ENCODE measurements at regions not wholly inside any gene's neighbourhood (a gene's known extent, or its start where the extent isn't known, plus 50 kb on each side); places are given as distances from the start of the nearest gene placed in this dataset.
"Not testable (repeated sequence)": the region's sequence is repeated elsewhere in the genome, so short reads cannot be mapped to it uniquely, and the experiment has no call there.

GRCh38 chr4:141458501-141458900 lies 177.9 kb upstream of the IL15 start:
- peak; percentile 28 for DNase-seq (ENCODE audit: low spot score)

- no peak for DNase-seq (ENCODE audit: low spot score)
These were observed 177.4 kb upstream of the IL15 start for GRCh38 chr4:141459020-141459419.

- no peak for DNase-seq (ENCODE audit: low spot score)
These were observed 174.0 kb upstream of the IL15 start for GRCh38 chr4:141462361-141462760.

- no peak for DNase-seq (ENCODE audit: low spot score)
These were observed 172.7 kb upstream of the IL15 start for GRCh38 chr4:141463678-141464077.

- DNase-seq (ENCODE audit: low spot score), result no peak
These were observed 172.0 kb upstream of the IL15 start for GRCh38 chr4:141464366-141464765.

GRCh38 chr4:141465171-141465570 lies 171.2 kb upstream of the IL15 start:
- DNase-seq (ENCODE audit: low spot score), result no peak

GRCh38 chr4:141467225-141467624 lies 169.2 kb upstream of the IL15 start:
- no peak for DNase-seq (ENCODE audit: low spot score)

GRCh38 chr4:141469392-141469791 lies 167.0 kb upstream of the IL15 start:
- no peak for DNase-seq (ENCODE audit: low spot score)

- DNase-seq (ENCODE audit: low spot score), result no peak
These were observed 163.3 kb upstream of the IL15 start for GRCh38 chr4:141473026-141473540.

- DNase-seq (ENCODE audit: low spot score), result no peak
These were observed 162.4 kb upstream of the IL15 start for GRCh38 chr4:141473952-141474351.

- DNase-seq (ENCODE audit: low spot score), result no peak
These were observed 155.4 kb upstream of the IL15 start for GRCh38 chr4:141480950-141481349.

GRCh38 chr4:141484298-141484697 lies 152.1 kb upstream of the IL15 start:
- DNase-seq (ENCODE audit: low spot score), result not testable (repeated sequence)

GRCh38 chr4:141486375-141486997 lies 149.9 kb upstream of the IL15 start:
- peak; percentile 4 for DNase-seq (ENCODE audit: low spot score)

GRCh38 chr4:141497627-141498026 lies 138.8 kb upstream of the IL15 start:
- DNase-seq (ENCODE audit: low spot score), result no peak

- DNase-seq (ENCODE audit: low spot score), result no peak
These were observed 137.0 kb upstream of the IL15 start for GRCh38 chr4:141499261-141499853.

- no peak for DNase-seq (ENCODE audit: low spot score)
These were observed 135.0 kb upstream of the IL15 start for GRCh38 chr4:141501395-141501794.

GRCh38 chr4:141501931-141502330 lies 134.5 kb upstream of the IL15 start:
- no peak for DNase-seq (ENCODE audit: low spot score)

GRCh38 chr4:141502755-141503154 lies 133.6 kb upstream of the IL15 start:
- DNase-seq (ENCODE audit: low spot score), result no peak

GRCh38 chr4:141503260-141503659 lies 133.1 kb upstream of the IL15 start:
- DNase-seq (ENCODE audit: low spot score), result no peak

- no peak for DNase-seq (ENCODE audit: low spot score)
These were observed 125.3 kb upstream of the IL15 start for GRCh38 chr4:141511055-141511454.

GRCh38 chr4:141513866-141514265 lies 122.5 kb upstream of the IL15 start:
- no peak for DNase-seq (ENCODE audit: low spot score)

GRCh38 chr4:141518222-141518621 lies 118.2 kb upstream of the IL15 start:
- DNase-seq (ENCODE audit: low spot score), result no peak

- no peak for DNase-seq (ENCODE audit: low spot score)
These were observed 112.3 kb upstream of the IL15 start for GRCh38 chr4:141524116-141524515.

- no peak for DNase-seq (ENCODE audit: low spot score)
These were observed 111.5 kb upstream of the IL15 start for GRCh38 chr4:141524841-141525240.

Measured in HT-29 (cell line).